SW 1271 (cell line): ENCODE measurements at regions not wholly inside any gene's neighbourhood (a gene's known extent, or its start where the extent isn't known, plus 50 kb on each side); places are given as distances from the start of the nearest gene placed in this dataset.
"Not testable (repeated sequence)": the region's sequence is repeated elsewhere in the genome, so short reads cannot be mapped to it uniquely, and the experiment has no call there.

Experiments used
- DNase-seq, 2 experiments: peaks; one replicate each; lab custom pipeline; 2025; lab: John Stamatoyannopoulos, UW

GRCh38 chr2:34308140-34308539 lies 709.0 kb upstream of the FAM98A start:
- DNase-seq: no peak

GRCh38 chr2:34307636-34308035 lies 708.5 kb upstream of the FAM98A start:
- no peak for DNase-seq

GRCh38 chr2:34306745-34307144 lies 707.6 kb upstream of the FAM98A start:
- no peak for DNase-seq

GRCh38 chr2:34305587-34305986 lies 706.5 kb upstream of the FAM98A start:
- no peak for DNase-seq

- DNase-seq: no peak
These were observed 695.9 kb upstream of the FAM98A start for GRCh38 chr2:34294961-34295360.

GRCh38 chr2:34291076-34291475 lies 692.0 kb upstream of the FAM98A start:
- DNase-seq: no peak

- no peak for DNase-seq
These were observed 688.9 kb upstream of the FAM98A start for GRCh38 chr2:34288016-34288415.

GRCh38 chr2:34280606-34281005 lies 681.5 kb upstream of the FAM98A start:
- no peak for DNase-seq

- no peak for DNase-seq
These were observed 668.0 kb upstream of the FAM98A start for GRCh38 chr2:34266908-34267697.

GRCh38 chr2:34261701-34262100 lies 662.6 kb upstream of the FAM98A start:
- DNase-seq: no peak

- no peak for DNase-seq
These were observed 655.3 kb upstream of the FAM98A start for GRCh38 chr2:34254272-34254878.

- DNase-seq: no peak
These were observed 653.0 kb upstream of the FAM98A start for GRCh38 chr2:34252111-34252510.

GRCh38 chr2:34251578-34251977 lies 652.5 kb upstream of the FAM98A start:
- DNase-seq: no peak

- no peak for DNase-seq
These were observed 645.1 kb upstream of the FAM98A start for GRCh38 chr2:34244195-34244594.

- no peak for DNase-seq
These were observed 643.6 kb upstream of the FAM98A start for GRCh38 chr2:34242763-34243123.

- no peak for DNase-seq
These were observed 643.0 kb upstream of the FAM98A start for GRCh38 chr2:34241905-34242762.

GRCh38 chr2:34239511-34239910 lies 640.4 kb upstream of the FAM98A start:
- no peak for DNase-seq

GRCh38 chr2:34234823-34235222 lies 635.7 kb upstream of the FAM98A start:
- no peak for DNase-seq

GRCh38 chr2:34229998-34230397 lies 630.9 kb upstream of the FAM98A start:
- no peak for DNase-seq

- DNase-seq: no peak
These were observed 616.1 kb upstream of the FAM98A start for GRCh38 chr2:34215174-34215573.

- DNase-seq: not testable (repeated sequence)
These were observed 611.3 kb upstream of the FAM98A start for GRCh38 chr2:34210382-34210781.

GRCh38 chr2:34204560-34204959 lies 605.5 kb upstream of the FAM98A start:
- DNase-seq: no peak

GRCh38 chr2:34201099-34201498 lies 602.0 kb upstream of the FAM98A start:
- no peak for DNase-seq
